ENCODE measurements at regions not wholly inside any gene's neighbourhood (a gene's known extent, or its start where the extent isn't known, plus 50 kb on each side); places are given as distances from the start of the nearest gene placed in this dataset.

DNA sequence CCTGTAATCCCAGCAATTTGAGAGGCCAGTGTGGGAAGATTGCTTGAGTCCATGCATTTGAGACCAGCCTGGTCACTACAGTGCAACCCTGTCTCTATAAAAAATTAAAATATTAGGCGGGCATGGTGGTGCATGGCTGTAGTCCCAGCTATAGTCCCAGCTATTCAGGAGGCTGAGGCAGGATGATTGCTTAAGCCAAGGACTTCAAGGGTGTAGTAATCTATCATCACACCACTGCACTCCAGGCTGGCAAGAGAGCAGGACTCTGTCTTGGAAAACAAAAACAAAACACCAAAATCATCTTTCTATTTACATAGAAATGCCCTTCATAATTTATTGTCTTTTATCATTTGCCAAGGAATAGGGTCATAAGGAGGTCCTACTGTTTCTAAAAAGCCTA is 1274.1 kb upstream of the NCAM2 start:
- no peak for FAIRE-seq

DNA sequence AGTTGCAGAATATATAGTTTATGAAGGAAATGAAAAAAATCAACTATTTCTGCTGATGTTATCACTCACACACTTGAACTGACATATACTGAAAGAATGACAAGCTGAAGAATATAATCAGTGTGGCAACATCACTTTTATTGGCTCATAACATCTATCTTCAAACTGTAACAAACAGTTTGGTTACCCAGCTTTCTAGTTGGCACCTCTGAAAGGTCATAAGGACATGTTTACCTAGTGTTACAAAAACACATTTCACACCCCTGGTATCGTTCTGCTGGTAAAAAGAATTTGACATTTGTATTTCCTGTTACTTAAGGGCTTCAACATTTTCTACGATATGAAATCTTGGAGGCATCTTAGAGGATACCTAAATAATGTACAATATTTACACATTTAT is 1267.0 kb upstream of the NCAM2 start:
- no peak for FAIRE-seq

DNA sequence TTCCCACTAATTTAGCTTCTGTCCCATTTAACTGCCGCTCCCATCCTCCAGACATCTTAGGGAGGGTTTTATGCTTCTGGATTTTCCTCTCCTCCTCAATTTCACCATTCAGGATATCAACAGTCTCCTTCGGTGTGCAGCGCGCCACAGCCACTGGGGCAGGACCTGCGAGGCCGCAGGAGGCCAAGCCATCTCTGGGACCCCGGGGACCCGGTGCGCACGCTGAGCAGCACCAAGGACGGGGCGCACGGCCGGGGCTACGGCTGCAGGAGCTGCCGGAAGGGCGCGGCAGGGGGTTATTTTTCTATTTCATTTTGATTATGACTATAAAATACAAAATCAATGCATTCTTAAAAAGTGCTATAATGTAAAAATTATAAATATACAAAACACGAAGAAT is 1238.4 kb upstream of the NCAM2 start:
- no peak for FAIRE-seq

DNA sequence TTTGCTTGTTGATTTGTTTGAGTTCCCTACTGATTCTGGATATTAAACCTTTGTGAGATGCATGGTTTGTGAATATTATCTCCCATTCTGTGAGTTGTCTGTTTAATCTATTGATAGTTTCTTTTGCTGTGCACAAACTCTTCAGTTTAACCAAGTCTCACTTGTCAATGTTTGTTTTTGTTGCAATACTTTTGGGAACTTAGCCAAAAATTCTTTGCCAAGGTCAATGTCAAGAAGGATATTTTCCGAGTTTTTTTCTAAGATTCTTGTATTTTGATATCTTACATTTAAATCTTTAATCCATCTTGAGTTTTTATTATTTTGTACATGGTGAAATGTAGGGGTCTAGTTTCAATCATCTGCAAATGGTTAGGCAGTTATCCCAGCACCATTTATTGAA is 1230.7 kb upstream of the NCAM2 start:
- FAIRE-seq, result peak; percentile 21

DNA sequence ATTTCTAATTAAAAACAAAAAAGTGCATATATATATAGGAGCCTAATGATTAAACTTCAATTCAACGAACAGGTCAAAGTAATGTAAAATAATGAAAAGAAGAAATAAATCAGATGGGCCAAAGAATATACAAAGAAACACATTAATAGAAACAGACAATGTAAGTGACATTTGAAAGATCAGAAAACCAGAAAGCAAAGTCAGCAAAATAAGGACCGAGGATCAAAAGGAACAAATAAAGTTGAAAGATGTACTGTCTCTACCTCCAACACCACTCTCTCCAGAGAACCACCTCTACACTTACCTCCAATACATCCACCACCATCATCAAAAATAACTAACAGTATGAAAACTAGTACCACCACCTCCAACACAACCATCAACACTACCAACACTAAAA is 1226.3 kb upstream of the NCAM2 start:
- no peak for FAIRE-seq

DNA sequence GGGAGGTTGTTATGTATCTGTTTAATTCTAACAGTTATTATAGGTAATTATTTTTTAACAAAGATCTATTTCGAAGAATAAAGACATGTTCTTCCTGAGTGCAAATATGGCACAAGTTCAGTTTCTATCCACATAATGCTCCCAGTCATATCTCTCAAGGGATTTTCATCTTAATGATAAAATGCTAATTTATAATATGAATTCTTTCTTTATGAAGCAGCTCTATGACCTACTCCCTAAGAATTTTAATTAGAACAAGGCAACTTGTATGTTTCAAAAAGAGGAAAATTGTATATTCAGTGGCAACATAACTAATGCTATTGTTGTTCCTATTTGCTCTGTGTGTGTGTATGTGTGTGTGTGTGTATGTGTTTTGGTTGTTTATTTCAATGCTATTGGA is 1222.1 kb upstream of the NCAM2 start:
- no peak for FAIRE-seq

DNA sequence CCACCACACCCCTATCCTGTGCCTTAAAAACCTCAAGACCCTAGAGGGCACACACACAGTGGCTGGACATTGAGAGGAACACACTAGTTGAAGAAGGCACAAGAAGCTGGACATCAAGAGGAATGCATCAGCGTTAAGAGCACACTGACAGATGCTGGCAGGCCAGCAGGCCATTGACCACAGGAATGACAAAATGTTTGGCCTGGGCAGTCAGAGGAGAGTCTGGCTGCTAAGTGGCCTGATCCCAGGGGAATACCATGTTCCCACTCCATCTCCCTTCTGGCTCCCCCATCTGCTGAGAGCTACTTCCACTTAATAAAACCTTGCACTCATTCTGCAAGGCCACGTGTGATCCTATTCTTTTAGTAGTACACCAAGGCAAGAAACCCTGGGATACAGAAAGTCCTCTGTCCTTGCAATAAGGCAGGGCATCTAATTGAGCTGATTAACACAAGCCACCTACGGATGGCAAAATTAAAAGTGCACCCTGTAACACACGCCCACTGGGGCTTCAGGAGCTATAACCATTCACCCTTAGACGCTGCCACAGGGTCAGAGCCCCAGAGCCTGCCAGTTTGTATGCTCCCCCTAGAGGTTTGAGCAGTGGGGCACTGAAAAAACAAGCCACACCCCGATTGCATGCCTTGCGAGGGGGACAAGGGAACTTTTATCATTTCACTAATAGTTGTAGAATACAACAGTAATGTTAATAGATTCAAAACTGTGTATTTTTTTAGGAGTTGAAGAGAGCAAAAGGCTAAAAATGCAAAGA is 1216.1 kb upstream of the NCAM2 start:
- no peak for FAIRE-seq

DNA sequence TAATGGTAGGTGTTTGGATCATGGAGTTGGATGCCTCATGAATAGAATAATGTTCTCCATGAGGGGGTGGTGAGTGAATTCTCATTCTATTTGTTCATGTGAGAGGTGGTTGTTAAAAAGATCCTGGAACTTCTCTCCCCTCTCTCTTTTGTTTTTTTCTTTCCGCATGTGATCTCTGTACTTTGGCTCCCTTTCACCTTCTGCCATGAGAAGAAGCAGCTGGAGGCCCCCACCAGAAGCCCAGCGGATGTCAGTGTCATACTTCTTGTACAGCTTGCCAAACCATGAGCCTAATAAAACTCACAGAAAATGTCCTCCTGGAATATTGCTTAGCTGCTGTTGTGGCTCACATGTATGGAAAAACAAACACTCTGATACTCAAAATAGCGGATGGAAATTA is 1212.3 kb upstream of the NCAM2 start:
- FAIRE-seq, result no peak

DNA sequence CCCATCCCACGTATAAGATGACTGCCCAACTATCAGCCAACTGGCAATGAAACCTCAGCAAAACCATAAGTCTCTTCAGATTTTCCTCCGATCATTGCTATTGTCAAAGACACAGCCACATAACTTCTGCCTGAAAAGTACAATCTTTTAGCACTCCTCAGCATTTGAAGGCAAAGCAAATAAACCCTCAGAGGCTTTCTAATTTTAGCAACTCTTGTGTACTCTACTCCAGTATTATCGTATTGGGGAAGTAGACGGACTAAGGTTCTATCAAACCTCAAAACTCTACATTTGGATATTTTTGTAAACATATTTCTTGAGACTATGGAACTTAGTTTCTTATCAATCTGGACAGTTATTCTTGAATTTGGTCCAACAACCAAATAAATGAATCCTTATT is 1206.2 kb upstream of the NCAM2 start:
- FAIRE-seq, result no peak

DNA sequence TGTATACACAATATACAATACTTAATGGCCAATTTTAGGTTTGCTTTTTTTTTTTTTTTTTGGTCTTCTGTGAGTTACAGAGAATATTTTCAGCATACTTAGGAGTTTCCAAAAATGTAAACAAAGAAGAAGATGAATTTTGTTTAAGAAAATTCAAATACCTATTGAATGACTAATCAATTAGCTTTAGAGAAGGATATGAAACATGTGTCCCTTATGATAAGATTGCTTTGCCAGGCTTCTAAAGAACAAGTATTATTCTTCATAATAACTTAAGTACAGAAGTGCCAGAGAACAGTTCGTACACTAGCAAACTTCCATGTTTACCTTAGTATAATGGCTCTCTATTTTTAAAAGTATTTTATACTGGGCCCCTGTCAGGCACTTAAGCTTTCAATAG is 1191.0 kb upstream of the NCAM2 start:
- no peak for FAIRE-seq

DNA sequence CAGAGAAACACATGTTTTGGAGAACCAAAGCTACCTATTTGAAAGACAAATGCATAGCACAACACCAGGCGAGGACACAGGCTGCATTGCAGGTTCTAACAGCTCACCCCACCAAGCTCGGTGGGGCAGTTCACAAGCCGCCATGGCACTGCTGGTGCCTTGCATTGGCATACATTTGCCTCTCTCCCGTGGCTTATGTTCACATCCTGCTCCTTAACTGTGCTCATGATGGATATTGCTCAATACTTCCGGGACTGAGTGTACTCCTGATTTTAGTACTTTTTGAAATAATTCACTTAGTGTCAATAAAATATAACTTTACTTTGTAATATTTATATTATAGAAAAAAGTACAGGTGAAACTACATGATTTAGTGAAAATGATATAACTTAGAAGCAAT is 1187.4 kb upstream of the NCAM2 start:
- FAIRE-seq, result no peak

DNA sequence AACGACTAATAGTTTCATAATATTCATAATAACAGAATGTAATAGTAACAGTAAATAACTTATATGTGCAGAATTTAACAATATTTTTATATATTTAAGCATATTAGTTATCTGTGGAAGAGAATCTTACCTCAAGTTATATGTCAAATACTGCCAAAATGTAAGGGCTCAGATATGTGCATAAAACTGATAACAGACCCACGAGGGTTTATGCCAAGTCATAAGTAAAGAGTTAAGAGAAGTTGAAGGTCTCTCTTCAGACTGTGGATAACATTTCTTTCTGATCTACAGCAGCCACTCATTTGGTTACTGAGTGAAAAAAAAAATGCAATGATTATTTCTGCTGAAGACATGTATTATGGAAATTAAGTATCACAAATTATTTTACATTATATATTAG is 1167.8 kb upstream of the NCAM2 start:
- FAIRE-seq, result no peak

DNA sequence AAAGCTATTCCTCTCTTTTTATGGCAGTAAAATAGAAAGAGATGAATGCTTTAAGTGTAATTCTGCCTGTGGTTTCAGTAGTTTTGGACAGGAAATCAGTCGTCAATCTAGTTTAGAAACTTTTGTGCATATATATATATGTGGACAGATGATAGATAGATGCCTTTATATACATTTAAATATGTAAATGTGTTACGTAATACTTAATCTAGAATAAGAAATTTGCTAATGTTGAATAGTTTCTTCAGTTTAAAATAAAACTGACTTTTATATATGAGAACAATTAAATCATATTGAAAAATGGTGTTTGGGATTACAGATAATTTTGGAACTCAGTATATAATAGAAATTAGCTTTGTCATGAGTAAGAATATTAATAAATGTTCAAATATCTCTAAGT is 1165.7 kb upstream of the NCAM2 start:
- peak; percentile 13 for FAIRE-seq

DNA sequence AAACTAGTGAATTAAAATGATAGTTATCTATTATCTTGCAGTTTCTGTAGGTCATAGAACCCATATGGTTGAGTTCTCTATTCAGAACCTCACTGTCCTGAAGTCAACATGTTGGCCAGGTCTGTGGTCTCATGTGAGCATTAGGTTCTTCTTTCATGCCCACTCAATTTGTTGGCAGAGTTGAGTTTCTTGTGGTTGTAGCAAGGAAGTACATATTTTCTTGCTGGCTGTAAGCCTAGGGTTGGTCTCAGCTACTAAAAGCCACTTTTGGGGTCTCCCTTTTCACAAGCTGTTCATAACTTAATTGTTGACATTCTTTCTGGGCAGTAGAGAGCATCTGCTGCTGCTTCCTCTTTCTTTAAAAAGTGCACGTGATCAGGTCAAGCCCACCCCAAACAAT is 1165.1 kb upstream of the NCAM2 start:
- peak; percentile 5 for FAIRE-seq

DNA sequence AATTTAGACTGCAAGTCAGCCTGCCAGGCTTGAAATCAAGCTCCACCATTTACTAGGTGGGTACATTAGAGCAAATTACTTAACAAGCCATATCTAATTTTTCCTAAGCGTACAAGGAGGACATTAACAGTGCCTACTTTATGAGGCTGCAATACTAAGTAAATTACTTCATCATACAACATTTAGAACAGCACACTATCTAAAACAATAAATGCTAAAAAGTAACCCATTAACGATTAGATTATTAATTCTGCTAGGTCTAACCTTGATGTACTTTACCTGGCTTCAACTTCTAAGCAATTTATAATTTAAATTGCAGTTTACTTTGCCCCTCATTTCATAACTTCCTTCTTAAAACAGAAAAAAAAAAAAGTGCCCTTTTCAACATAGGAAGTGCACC is 1155.6 kb upstream of the NCAM2 start:
- FAIRE-seq, result no peak

DNA sequence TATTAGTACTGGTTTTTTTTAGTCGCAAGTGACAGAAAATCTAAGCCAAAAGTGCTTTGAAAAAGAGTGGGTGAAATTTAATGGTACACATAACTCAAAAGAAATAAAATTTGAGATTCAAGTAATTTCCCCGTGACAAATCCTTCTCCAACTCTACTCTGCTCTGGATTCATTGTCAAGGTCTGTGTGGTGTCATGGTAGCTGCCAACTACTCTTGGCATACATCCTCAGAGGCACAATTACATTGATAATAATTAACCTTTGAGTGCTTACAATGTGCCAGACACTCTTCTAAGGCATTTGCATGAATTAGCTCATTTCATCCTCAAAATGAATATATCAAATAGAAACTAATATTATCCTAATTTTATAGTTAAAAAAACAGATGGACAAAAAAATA is 1153.9 kb upstream of the NCAM2 start:
- no peak for FAIRE-seq

DNA sequence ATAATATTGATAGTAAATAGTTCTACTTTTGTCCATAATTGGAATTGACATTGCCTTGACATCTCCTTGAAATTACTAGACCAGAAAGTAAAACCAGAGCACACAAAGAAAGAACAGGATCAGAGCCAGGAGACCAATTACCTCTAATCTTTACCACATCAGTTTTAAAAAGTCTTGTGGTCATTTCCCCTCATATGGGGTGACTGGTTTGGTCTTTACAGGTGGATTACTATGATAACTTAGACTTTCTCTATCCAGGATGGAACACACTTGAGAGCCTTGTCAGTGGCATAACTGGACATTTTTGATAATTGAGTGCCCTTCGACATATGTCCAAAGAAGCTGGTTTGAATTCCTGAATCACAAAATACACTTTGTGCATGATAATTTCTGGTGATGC is 1148.1 kb upstream of the NCAM2 start:
- FAIRE-seq, result no peak

DNA sequence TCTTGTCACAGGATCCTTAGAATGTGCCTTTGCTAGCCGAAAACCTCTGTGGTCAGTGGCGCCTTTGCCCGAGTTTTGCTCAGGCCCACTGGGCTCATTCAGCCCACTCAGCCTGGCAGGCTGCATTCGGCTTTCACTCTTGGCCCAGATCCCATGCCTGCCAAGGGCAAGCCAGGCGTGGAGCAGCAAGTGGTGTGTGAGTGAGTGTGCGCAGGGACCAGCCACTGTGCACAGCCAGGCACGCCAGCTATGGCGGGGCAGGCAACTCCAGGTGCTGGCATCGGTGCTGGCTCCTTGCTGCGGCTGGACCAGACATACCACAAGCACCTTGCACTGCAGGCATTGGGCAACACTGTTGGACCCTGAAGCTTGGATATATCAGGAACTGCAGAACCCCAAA is 1145.1 kb upstream of the NCAM2 start:
- no peak for FAIRE-seq

DNA sequence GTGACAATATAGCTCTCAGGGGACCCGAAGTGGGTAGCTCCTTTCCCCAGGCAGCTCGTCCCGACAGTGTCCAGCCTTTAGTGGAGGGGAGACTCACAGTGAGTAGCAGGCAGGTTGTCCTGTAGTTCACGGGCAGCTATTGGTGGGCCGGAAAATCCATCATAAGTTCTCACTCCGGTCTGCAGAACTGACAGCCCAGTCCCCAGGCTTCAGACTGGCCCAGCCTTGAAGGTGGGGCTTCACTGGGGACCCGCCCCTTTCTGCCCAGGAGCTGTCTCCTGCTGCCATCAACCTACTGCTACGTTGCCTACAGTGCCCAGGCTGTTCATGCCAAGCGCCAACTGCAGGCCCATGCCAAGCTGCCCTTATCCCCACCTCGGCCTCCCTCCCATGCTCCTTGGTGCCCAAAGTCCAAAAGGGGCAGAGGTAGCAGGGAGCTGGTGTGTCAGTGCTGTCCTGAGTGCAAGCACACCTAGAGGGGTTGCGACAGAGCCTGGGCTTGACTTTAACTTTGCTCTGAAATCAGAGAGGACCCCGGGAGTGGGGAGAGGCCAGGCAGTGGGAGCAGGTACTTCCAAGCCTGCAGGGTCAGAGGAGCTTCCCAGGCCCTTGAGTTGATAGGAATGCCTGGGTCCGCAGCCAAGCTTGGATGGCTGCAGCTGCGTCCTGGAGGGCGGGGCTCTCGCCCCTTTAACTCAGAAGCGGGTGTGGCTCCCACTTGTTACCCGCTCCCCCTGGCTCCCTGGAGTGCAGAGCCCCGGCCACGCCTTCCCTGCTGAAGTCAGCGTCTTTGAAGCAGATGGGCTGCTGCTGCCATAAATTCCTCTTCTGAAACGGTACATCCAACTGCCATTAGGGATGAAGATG is 1144.3 kb upstream of the NCAM2 start:
- FAIRE-seq, result no peak

DNA sequence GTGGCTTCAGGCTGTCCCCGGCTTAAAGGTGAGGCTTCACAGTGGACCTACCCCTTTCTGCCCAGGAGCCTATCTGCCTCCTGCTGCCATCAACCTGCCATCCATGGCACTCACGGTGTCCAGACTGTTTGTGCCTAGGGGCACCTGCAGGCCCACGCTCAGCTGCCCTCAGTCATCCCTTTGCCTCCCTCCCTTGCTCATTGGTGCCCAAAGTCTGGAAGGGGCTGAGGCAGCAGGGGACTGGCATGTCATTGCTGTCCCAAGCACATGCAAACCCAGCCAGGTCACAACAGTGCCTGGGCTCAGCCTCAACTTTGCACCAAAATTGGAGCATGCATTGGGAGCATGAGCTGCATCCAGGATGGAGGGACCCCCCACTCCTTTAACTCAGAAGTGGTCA is 1142.7 kb upstream of the NCAM2 start:
- no peak for FAIRE-seq

DNA sequence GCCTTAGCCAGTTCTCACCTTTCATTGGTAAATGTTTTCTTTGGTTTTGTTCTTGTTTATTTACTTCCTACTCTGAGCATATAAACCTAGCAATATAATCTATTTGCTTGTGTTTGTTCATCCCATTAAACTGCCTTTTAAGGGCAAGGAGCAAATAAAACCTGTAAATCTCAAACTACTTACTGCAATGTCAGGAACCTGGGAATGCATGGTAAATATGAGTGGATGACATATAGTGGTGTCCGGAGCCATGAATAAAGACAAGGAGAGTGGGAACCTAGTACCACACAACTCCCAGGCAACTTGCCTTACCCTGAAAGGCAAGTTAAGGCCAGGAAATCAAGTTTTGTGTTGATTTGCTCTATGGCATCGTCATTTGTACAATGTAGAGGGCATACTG is 1133.7 kb upstream of the NCAM2 start:
- no peak for FAIRE-seq

DNA sequence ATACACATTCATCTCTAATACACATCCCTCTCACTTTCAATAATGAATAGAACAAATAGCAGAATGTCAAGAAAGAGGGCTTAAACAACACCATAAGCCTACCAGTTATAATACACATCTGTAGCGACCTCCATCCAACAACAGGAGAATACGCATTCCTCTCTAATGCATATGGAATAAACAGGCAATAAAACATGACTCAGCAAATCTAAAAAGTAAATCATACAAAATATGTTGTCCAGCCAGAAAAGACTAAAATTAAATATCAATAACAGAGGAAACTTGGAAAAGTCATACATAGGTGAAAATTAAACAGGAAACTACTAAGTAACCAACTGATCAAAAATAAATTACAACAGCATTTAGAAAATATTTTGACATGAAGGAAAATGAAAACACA is 1127.5 kb upstream of the NCAM2 start:
- FAIRE-seq, result no peak

DNA sequence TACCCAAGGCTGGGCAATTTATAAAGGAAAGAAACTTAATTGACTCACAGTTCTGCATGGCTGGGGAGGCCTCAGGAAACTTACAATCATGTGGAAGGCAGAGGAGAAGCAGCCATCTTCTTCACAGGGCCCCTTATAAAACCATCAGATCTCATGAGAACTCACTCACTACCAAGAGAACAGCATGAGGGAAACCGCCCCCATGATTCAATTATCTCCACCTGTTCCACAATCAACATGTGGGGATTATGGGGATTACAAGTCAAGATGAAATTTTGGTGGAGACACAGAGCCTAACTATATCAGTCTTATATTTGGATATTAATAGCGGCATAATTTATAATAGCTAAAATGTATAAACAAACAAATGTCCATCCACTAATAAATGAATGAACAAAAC is 1123.7 kb upstream of the NCAM2 start:
- no peak for FAIRE-seq

DNA sequence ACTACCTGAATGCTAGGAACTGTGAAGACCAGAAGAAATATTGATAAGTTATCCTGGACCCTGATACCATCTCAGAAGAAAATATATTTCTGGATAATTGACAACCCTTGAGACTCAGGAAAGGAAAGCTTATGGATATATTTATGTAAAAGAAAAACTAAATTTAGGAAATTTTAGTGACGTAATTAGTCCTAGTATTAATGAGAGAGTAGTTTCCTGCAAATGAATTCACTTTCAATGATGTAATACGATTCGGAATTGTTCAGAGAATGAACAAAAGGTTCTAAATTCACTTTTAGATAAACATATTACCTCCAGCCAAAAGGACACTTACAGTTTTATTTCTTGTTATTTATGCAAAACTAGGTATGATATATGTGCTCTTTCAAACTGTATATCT is 1120.1 kb upstream of the NCAM2 start:
- FAIRE-seq, result no peak

DNA sequence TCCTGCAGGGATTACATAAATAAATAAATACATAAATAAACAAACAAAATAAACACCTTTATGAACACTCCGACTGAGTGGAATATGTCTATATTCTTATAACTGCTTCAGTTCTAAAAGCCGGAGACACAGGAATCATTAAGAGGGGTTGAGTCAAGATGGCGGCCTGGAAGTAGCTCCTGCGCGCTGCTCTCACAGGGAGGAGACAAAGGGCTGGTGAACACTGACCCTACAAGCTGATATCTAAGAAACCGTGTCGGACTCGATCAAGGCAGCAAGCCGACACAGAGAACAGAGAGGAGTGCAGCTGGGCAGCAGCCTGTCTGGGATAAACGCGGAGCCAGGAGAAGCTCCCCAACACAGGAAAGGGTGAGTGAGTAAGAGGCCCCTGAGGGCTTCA is 1098.6 kb upstream of the NCAM2 start:
- FAIRE-seq, result no peak

Data from islet of Langerhans (tissue), 1 donor.